Neural cell (in vitro differentiated cells): ENCODE measurements at regions not wholly inside any gene's neighbourhood (a gene's known extent, or its start where the extent isn't known, plus 50 kb on each side); places are given as distances from the start of the nearest gene placed in this dataset.
A peak's percentile ranks its signal among the peaks of the same experiment; 100 is the strongest.

Experiments
- H2AFZ ChIP-seq: fragments of 200-600, 300-800 bp; sonication (generic), shearing (Covaris generic); 2 replicates; pipeline ENCODE4 v1.6.0; 2014; ENCODE audit warnings: low read depth, mild to moderate bottlenecking, antibody characterized with exemption, low read length, moderate library complexity
- H3F3A ChIP-seq: fragments of 200-600 bp; shearing (Covaris generic); 2 replicates; pipeline ENCODE4 v1.6.1; 2016; ENCODE audit warnings: mild to moderate bottlenecking, moderate library complexity, mixed read lengths, antibody characterized with exemption, low read length; ENCODE audit not compliant: insufficient read depth, poor library complexity, severe bottlenecking
- H3K27ac ChIP-seq: fragments of 200-600, 300-800 bp; sonication (generic), shearing (Covaris generic); 2 replicates; pipeline ENCODE4 v1.5.1; 2014; ENCODE audit warnings: mild to moderate bottlenecking, low read length, moderate library complexity
- H3K27me3 ChIP-seq: fragments of 300-800, 200-600 bp; sonication (generic), shearing (Covaris generic); 2 replicates; pipeline ENCODE4 v1.6.0; 2014; ENCODE audit warnings: mild to moderate bottlenecking, low read depth, low read length, moderate library complexity; ENCODE audit not compliant: insufficient read depth
- H3K36me3 ChIP-seq: fragments of 300-800, 200-600 bp; sonication (generic), shearing (Covaris generic); 2 replicates; pipeline ENCODE4 v1.5.1; 2014; ENCODE audit warnings: mild to moderate bottlenecking, antibody characterized with exemption, low read length, moderate library complexity; ENCODE audit not compliant: insufficient read depth
- H3K4me2 ChIP-seq: fragments of 300-800, 200-600 bp; sonication (generic), shearing (Covaris generic); 2 replicates; pipeline ENCODE4 v1.6.0; 2014; ENCODE audit warnings: mild to moderate bottlenecking, low read length
- H3K4me3 ChIP-seq: fragments of 300-800, 200-600 bp; sonication (generic), shearing (Covaris generic); 2 replicates; pipeline ENCODE4 v1.5.1; 2014; ENCODE audit warnings: mild to moderate bottlenecking, low read length, moderate library complexity
- H3K79me2 ChIP-seq: fragments of 200-600 bp; shearing (Covaris generic); replicated peaks from 2 replicates; pipeline ENCODE4 v1.6.0; 2014; ENCODE audit warnings: mild to moderate bottlenecking, low read length, moderate library complexity; ENCODE audit not compliant: insufficient read depth
- H3K9ac ChIP-seq: fragments of 300-800, 200-600 bp; sonication (generic), shearing (Covaris generic); 2 replicates; pipeline ENCODE4 v1.6.1; 2016; ENCODE audit warnings: mild to moderate bottlenecking, low read length, mixed read lengths
- H3K9me2 ChIP-seq: fragments of 200-600 bp; shearing (Covaris generic); 2 replicates; pipeline ENCODE4 v1.6.1; 2016; ENCODE audit warnings: mild to moderate bottlenecking, low read length, mixed read lengths; ENCODE audit not compliant: insufficient read depth
- H3K9me3 ChIP-seq: fragments of 200-600, 300-800 bp; sonication (generic), shearing (Covaris generic); 2 replicates; pipeline ENCODE4 v1.6.1; 2016; ENCODE audit warnings: mild to moderate bottlenecking, mixed run types, low read length, moderate library complexity, mixed read lengths
- H4K20me1 ChIP-seq: fragments of 200-600 bp; shearing (Covaris generic); 2 replicates; pipeline ENCODE4 v1.6.1; 2016; ENCODE audit warnings: mild to moderate bottlenecking, mixed run types; ENCODE audit not compliant: insufficient read depth
- CTCF ChIP-seq: fragments of 450-650 bp; IDR thresholded peaks from 2 replicates; pipeline ENCODE4 v1.5.1; 2014; ENCODE audit warnings: antibody characterized with exemption, mild to moderate bottlenecking, moderate library complexity; ENCODE audit not compliant: poor library complexity, severe bottlenecking
- EP300 ChIP-seq: fragments of 450-650 bp; conservative IDR thresholded peaks from 2 replicates; pipeline ENCODE4 v1.6.1; 2014; ENCODE audit warnings: antibody characterized with exemption, mild to moderate bottlenecking, moderate library complexity; ENCODE audit not compliant: poor library complexity, severe bottlenecking
- EZH2 ChIP-seq: fragments of 200-600, 300-800 bp; shearing (Covaris generic), sonication (generic); IDR thresholded peaks from 2 replicates; pipeline ENCODE4 v1.6.1; 2014; ENCODE audit warnings: antibody characterized with exemption, low read length, borderline replicate concordance, mild to moderate bottlenecking; ENCODE audit not compliant: insufficient read depth, poor library complexity, severe bottlenecking
- MXI1 ChIP-seq: fragments of 450-650 bp; conservative IDR thresholded peaks from 2 replicates; pipeline ENCODE4 v1.6.1; 2014; ENCODE audit warnings: antibody characterized with exemption, mild to moderate bottlenecking; ENCODE audit not compliant: poor library complexity, severe bottlenecking
- POLR2AphosphoS5 ChIP-seq: IDR thresholded peaks from 2 replicates; pipeline ENCODE4 v1.6.1; 2012
- RAD21 ChIP-seq: fragments of 450-650 bp; conservative IDR thresholded peaks from 2 replicates; pipeline ENCODE4 v1.6.1; 2014; ENCODE audit warnings: antibody characterized with exemption, mild to moderate bottlenecking, moderate library complexity
- REST ChIP-seq: IDR thresholded peaks from 2 replicates; pipeline ENCODE4 v1.6.1; 2012; ENCODE audit warnings: borderline replicate concordance
- SMC3 ChIP-seq: fragments of 450-650 bp; conservative IDR thresholded peaks from 2 replicates; pipeline ENCODE4 v1.6.1; 2014; ENCODE audit warnings: antibody characterized with exemption, mild to moderate bottlenecking, moderate library complexity; ENCODE audit not compliant: poor library complexity
- TAF1 ChIP-seq: IDR thresholded peaks from 2 replicates; pipeline ENCODE4 v1.6.1; 2012; ENCODE audit warnings: low read depth

GRCh38 chr1:82972841-82973553, 1025.9 kb downstream of the TTLL7 start:
- H3K36me3 ChIP-seq = no peaks in the 10 kb centered on the region
- H3K27ac ChIP-seq = no peak overlapping the region
- no peak overlapping the region for H3K4me3 ChIP-seq
- no peaks in the 10 kb centered on the region for H3F3A ChIP-seq
- H3K27me3 ChIP-seq = no peaks in the 10 kb centered on the region
- no peak overlapping the region for H3K9ac ChIP-seq
- H3K4me2 ChIP-seq = no peak overlapping the region
- H3K9me3 ChIP-seq = no peaks in the 10 kb centered on the region
- no peak overlapping the region for H2AFZ ChIP-seq
- H4K20me1 ChIP-seq = no peaks in the 10 kb centered on the region
- no peaks in the 10 kb centered on the region for H3K9me2 ChIP-seq
- H3K79me2 ChIP-seq = no peaks in the 10 kb centered on the region
- no peak for TF ChIP-seq CTCF
- TF ChIP-seq TAF1 = no peak
- peak; percentile 20 for TF ChIP-seq POLR2AphosphoS5

GRCh38 chr1:82969340-82969739, 1029.6 kb downstream of the TTLL7 start:
- Histone ChIP-seq H4K20me1 (no peaks in the 10 kb centered on the region), H2AFZ (no peak overlapping the region), H3K36me3 (no peaks in the 10 kb centered on the region), H3K4me2 (no peak overlapping the region), H3K9me2 (no peaks in the 10 kb centered on the region), H3F3A (no peaks in the 10 kb centered on the region), H3K9ac (no peak overlapping the region), H3K27me3 (no peaks in the 10 kb centered on the region), H3K27ac (no peak overlapping the region), H3K4me3 (no peak overlapping the region), H3K79me2 (no peaks in the 10 kb centered on the region), H3K9me3 (no peaks in the 10 kb centered on the region)
- no peak for TF ChIP-seq REST
- no peak for TF ChIP-seq RAD21
- no peak for TF ChIP-seq TAF1
- no peak for TF ChIP-seq EP300
- TF ChIP-seq MXI1 = no peak
- no peak for TF ChIP-seq POLR2AphosphoS5
- TF ChIP-seq SMC3 = no peak
- TF ChIP-seq CTCF = no peak
- no peak for TF ChIP-seq EZH2
